B cell (primary cell): ENCODE measurements at regions not wholly inside any gene's neighbourhood (a gene's known extent, or its start where the extent isn't known, plus 50 kb on each side); places are given as distances from the start of the nearest gene placed in this dataset.

Source experiments
- ATAC-seq: fragments of 200-7000 bp; cut with Tn5 transposase; one replicate; pipeline ENCODE4 v1.10.0; 2021; ENCODE audit warnings: low read depth, mild to moderate bottlenecking, moderate number of reproducible peaks, moderate library complexity
- CTCF ChIA-PET: fragments of 350-600 bp; sonication (Branson Sonifier 250); formaldehyde crosslinking; loops from one replicate; lab custom pipeline; 2021; ENCODE audit warnings: antibody characterized with exemption, inconsistent platforms; lab: Charles Lee
- POLR2A ChIA-PET: fragments of 350-600 bp; sonication (Branson Sonifier 250); formaldehyde crosslinking; loops from one replicate; lab custom pipeline; 2021; ENCODE audit warnings: antibody characterized with exemption; lab: Charles Lee
- DNase-seq: peaks from one replicate; pipeline ENCODE4 v3.0.0; 2013
- H2AFZ ChIP-seq: 2 replicates; pipeline ENCODE4 v1.6.1; 2012; ENCODE audit warnings: mild to moderate bottlenecking, low read depth, low read length; ENCODE audit not compliant: insufficient read depth, poor library complexity, severe bottlenecking
- H3K27ac ChIP-seq, 2 donors: 1 replicate in 1 of 2; 2 replicates in 1 of 2; pipeline ENCODE4 v1.5.1; 2012 to 2013; ENCODE audit warnings: low read length in 2 of 2, mild to moderate bottlenecking in 2 of 2, moderate library complexity in 1 of 2
- H3K27me3 ChIP-seq, 4 experiments: fragments of 200-600 bp in 1 of 4; sonication (generic) in 1 of 4; replicated peaks in 1 of 4; 1 replicate in 2 of 4; 2 replicates in 2 of 4; pipeline versions ENCODE4 v1.6.1 to v1.7.0; 2013 to 2016; ENCODE audit warnings: low read length in 3 of 4, mild to moderate bottlenecking in 2 of 4, mixed read lengths in 1 of 4, moderate library complexity in 1 of 4; ENCODE audit not compliant: insufficient read depth in 4 of 4, control insufficient read depth in 3 of 4; ENCODE audit errors: control extremely low read depth in 1 of 4
- H3K36me3 ChIP-seq, 2 experiments: replicated peaks in 1 of 2; 1 replicate in 1 of 2; 2 replicates in 1 of 2; pipeline versions ENCODE4 v1.6.1 to v1.7.1; 2013; ENCODE audit warnings: low read length in 1 of 2; ENCODE audit not compliant: insufficient read depth in 2 of 2, control insufficient read depth in 1 of 2; ENCODE audit errors: control extremely low read depth in 1 of 2, extremely low read depth in 1 of 2
- H3K4me1 ChIP-seq, 2 donors: fragments of 200-600 bp in 1 of 2; sonication (generic) in 1 of 2; 1 replicate in 1 of 2; 2 replicates in 1 of 2; pipeline versions ENCODE4 v1.5.1 to v1.6.1; 2013 to 2017; ENCODE audit warnings: low read length in 2 of 2; ENCODE audit not compliant: control insufficient read depth in 2 of 2, insufficient read depth in 2 of 2
- H3K4me2 ChIP-seq: replicated peaks from 2 replicates; pipeline ENCODE3; 2012; ENCODE audit warnings: mild to moderate bottlenecking, low read depth, low read length; ENCODE audit not compliant: poor library complexity, severe bottlenecking
- H3K4me3 ChIP-seq, 5 experiments: fragments of 200-600 bp in 1 of 5; sonication (generic) in 1 of 5; 1 replicate in 3 of 5; 2 replicates in 2 of 5; pipeline versions ENCODE4 v1.5.1 to v1.7.0; 2011 to 2016; ENCODE audit warnings: low read length in 4 of 5, mild to moderate bottlenecking in 4 of 5, low read depth in 2 of 5, control low read depth in 1 of 5, moderate library complexity in 1 of 5; ENCODE audit not compliant: insufficient read depth in 1 of 5; ENCODE audit errors: control extremely low read depth in 1 of 5, extremely low read depth in 1 of 5
- H3K79me2 ChIP-seq: fragments of 200-600 bp; sonication (generic); one replicate; pipeline ENCODE4 v1.6.0; 2016; ENCODE audit warnings: low read length; ENCODE audit not compliant: control insufficient read depth, insufficient read depth
- H3K9ac ChIP-seq: fragments of 200-600 bp; sonication (generic); 2 replicates; pipeline ENCODE4 v1.6.1; 2017; ENCODE audit warnings: mild to moderate bottlenecking, low read length, moderate library complexity
- H3K9me3 ChIP-seq, 3 donors: one replicate each; pipeline versions ENCODE4 v1.6.1 to v1.7.1; 2013; ENCODE audit warnings: low read length in 2 of 3; ENCODE audit not compliant: control insufficient read depth in 2 of 3, insufficient read depth in 1 of 3; ENCODE audit errors: control extremely low read depth in 1 of 3
- H4K20me1 ChIP-seq: 2 replicates; pipeline ENCODE4 v1.6.0; 2012; ENCODE audit warnings: mild to moderate bottlenecking, low read length; ENCODE audit not compliant: insufficient read depth, control insufficient read depth, poor library complexity, severe bottlenecking
- H3K27ac Mint-ChIP-seq: one replicate; pipeline ENCODE4 v1.8.0; 2021; ENCODE audit warnings: mixed read lengths
- H3K27me3 Mint-ChIP-seq: one replicate; pipeline ENCODE4 v1.8.0; 2021; ENCODE audit warnings: mixed read lengths
- H3K4me1 Mint-ChIP-seq: one replicate; pipeline ENCODE4 v1.8.0; 2021; ENCODE audit warnings: mixed read lengths
- H3K4me3 Mint-ChIP-seq: one replicate; pipeline ENCODE4 v1.8.0; 2021; ENCODE audit warnings: mixed read lengths
- H3K9me3 Mint-ChIP-seq: one replicate; pipeline ENCODE4 v1.8.0; 2022; ENCODE audit warnings: mixed read lengths; ENCODE audit not compliant: insufficient read depth
- CTCF ChIP-seq: fragments of 200-600 bp; IDR thresholded peaks from one replicate; pipeline ENCODE4 v1.8.0; 2022; ENCODE audit warnings: antibody characterized with exemption, mild to moderate bottlenecking
- EZH2 ChIP-seq: IDR thresholded peaks from 2 replicates; pipeline ENCODE4 v1.6.1; 2012; ENCODE audit warnings: borderline replicate concordance, low read depth, mild to moderate bottlenecking, moderate library complexity, low read length; ENCODE audit not compliant: insufficient read depth, poor library complexity, severe bottlenecking
- WGBS: methylation state at CpG from one replicate; pipeline ENCODE4 v1.1.5; 2013; ENCODE audit warnings: missing lambda C conversion rate; ENCODE audit not compliant: insufficient coverage; 5-methylcytosine and 5-hydroxymethylcytosine counted together
- intact Hi-C: fragments of 100-400 bp; cut with micrococcal nuclease; formaldehyde crosslinking; loops from one replicate; pipeline ENCODE4 v1.10.0; 2022

GRCh38 chr5:18984559-18985080 is 1003.4 kb downstream of the CDH18 start:
- intact Hi-C loops, result no loop called here
- no peaks in the 10 kb centered on the region for H3K36me3 ChIP-seq
- no peak overlapping the region for H3K4me3 ChIP-seq
- H3K27me3 ChIP-seq, result no peaks in the 10 kb centered on the region
- no peak overlapping the region for H3K4me3 Mint-ChIP-seq
- H3K4me1 Mint-ChIP-seq, result no peaks in the 10 kb centered on the region
- no peak for DNase-seq
- H2AFZ ChIP-seq, result no peak overlapping the region
- TF ChIP-seq EZH2 (no peak), CTCF (no peak)
- H3K27me3 Mint-ChIP-seq, result no peaks in the 10 kb centered on the region
- H4K20me1 ChIP-seq, result no peaks in the 10 kb centered on the region
- no peak overlapping the region for H3K27ac ChIP-seq
- no peak overlapping the region for H3K27ac Mint-ChIP-seq
- CTCF ChIA-PET, result no interaction called here
- no peaks in the 10 kb centered on the region for H3K9me3 ChIP-seq
- WGBS, result no CpG with 5 or more reads among the region's 6 CpGs
- H3K4me1 ChIP-seq, result no peaks in the 10 kb centered on the region
- ATAC-seq, result no peak
- peaks cover 4% of the 10 kb centered on the region for H3K9me3 Mint-ChIP-seq
- H3K9ac ChIP-seq, result no peak overlapping the region
- H3K4me2 ChIP-seq, result no peak overlapping the region
- H3K79me2 ChIP-seq, result no peaks in the 10 kb centered on the region
- POLR2A ChIA-PET, result no interaction called here

DNA sequence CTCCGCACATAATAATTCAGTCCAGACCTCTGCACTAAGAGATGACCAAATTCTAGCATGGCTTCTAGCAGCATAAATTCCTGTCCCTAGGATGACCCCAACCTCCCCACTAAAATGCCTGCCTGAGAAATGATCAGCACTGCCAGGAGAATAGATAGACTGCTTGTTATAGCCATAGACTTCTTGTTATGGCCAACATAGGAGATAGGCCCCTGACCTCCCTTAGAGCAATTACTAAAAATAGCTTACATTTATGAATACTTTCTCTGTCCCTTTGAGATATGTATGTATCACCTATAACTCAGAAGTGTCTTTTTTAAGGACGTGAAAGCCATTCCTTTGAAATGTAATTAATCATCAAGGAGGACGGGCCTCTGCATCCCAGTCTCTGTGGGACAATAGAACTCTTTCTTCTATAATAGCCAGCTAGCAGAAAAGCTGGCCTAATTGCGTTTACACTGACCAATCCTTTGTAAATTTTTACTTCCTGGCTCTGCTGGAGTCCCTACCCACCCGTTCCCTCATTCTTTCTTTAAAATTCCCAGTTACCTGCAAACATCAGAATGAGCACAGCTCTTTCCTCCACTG is 1002.7 kb downstream of the CDH18 start:
- intact Hi-C loops, result no loop called here
- 82% methylated on average over 3 of the region's 5 CpGs for WGBS

More for the DNA sequence above, 1002.7 kb downstream of the CDH18 start:
- DNase-seq (no peak), ATAC-seq (no peak)
- POLR2A ChIA-PET, result no interaction called here
- no peak overlapping the region for H3K4me3 ChIP-seq
- no peak overlapping the region for H3K9ac ChIP-seq
- no peak overlapping the region for H3K4me2 ChIP-seq
- no peaks in the 10 kb centered on the region for H4K20me1 ChIP-seq
- no peak for TF ChIP-seq CTCF
- TF ChIP-seq EZH2, result no peak
- Mint-ChIP-seq H3K27me3 (no peaks in the 10 kb centered on the region), H3K9me3 (peaks cover 4% of the 10 kb centered on the region), H3K4me3 (no peak overlapping the region), H3K27ac (no peak overlapping the region), H3K4me1 (no peaks in the 10 kb centered on the region)
- CTCF ChIA-PET, result no interaction called here
- no peaks in the 10 kb centered on the region for H3K27me3 ChIP-seq
- no peak overlapping the region for H2AFZ ChIP-seq
- no peaks in the 10 kb centered on the region for H3K9me3 ChIP-seq
- H3K36me3 ChIP-seq, result no peaks in the 10 kb centered on the region
- H3K79me2 ChIP-seq, result no peaks in the 10 kb centered on the region
- H3K4me1 ChIP-seq, result no peaks in the 10 kb centered on the region
- H3K27ac ChIP-seq, result no peak overlapping the region
